Amygdala (tissue), 56 donors: ENCODE measurements at regions not wholly inside any gene's neighbourhood (a gene's known extent, or its start where the extent isn't known, plus 50 kb on each side); places are given as distances from the start of the nearest gene placed in this dataset.

Source experiments
- DNase-seq, 56 donors: peaks; one replicate each; lab custom pipeline; 2025; lab: John Stamatoyannopoulos, UW

DNA sequence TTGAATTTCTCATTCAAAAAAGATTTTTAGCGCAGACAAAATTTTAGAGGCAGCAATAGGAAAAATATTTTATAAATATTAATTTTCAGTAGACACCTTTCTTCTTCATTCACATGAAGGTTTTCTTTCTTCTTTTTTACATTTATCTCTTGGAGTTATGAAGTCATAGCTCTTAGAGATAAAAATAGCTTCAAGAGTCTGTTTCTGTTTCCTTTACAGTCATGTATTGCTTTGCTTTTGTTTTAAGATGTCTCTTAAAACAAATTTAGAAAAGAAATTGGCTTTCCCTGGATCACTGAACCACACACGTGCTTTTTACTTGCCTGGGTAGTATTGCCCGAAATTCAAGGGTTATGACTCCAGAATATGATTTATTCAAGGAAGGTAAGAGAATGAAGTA lies 369.9 kb upstream of the LRRC7 start:
- DNase-seq, result no peak

GRCh38 chr1:69201716-69202115 lies 366.0 kb upstream of the LRRC7 start:
- DNase-seq, result no peak

GRCh38 chr1:69203166-69203565 lies 364.6 kb upstream of the LRRC7 start:
- no peak for DNase-seq

DNA sequence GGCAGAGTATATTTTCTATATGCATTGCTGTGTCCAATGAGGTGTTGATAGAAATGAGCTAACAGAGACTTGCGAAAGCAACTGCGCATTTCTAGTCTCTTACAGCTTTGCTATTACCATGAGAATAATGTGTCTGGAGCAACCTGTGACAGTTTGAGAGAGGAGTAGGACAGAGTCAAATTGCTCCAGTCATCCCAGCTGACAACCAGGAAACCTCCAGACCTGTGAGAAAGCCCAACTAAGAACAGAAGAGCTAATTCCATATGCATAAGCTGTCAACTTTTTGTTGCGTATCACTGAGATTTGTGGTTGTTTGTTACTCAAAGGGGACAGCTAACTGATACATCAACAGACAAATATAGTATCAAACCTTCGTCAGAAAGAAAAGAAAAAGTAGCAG lies 354.1 kb upstream of the LRRC7 start:
- DNase-seq, result no peak

DNA sequence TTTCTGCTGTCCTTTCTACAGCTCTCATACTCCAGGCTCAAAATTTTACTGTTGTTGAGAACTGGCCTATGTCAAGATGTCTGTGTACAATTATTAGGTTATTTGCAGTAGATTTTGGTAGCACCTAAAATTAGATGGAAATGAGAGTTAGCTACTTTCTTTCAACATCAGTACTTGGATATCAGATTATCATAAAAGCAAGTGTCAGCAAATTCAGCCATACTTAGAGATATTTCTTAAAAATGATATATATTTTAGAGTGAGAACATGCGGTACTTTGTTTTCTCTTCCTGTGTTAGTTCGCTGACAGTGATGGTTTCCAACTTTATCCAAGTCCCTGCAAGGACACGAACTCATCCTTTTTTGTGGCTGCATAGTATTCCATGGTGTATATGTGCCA lies 351.8 kb upstream of the LRRC7 start:
- no peak for DNase-seq

DNA sequence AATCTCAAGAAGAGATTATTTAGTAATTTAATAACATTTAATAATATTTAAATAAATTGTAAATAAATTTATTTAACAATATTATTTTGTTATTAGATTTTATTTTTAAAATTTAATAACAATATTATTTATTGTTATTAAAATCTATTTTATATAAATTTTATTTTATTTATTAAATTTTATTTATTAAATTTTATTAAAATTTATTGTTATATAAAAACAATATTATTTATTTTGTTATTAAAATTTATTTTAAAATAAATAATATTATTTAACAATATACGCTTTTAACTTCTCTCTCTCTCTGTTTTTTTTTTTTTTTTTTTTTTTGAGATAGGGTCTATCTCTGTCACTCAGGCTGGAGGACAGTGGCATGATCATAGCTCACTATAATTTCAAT lies 347.1 kb upstream of the LRRC7 start:
- no peak for DNase-seq

DNA sequence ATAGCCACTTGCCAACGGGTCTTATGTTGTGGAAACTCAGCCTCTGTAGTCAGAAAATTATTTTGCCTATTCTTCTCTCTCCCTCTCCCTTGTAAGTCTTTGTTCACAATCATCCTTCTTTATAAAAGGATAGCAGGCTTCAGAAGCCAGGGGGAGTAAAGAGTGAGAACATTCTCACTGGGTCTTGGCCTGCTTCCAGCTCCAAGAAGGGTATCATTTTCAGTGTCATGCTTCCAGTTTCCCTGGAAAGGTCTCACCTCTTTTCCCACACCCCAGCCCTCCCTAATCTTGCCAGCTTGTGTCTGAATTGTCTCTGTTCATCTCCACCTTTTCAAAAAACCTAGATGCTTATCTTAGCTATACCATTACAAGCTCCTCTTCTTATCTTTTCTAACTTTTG lies 346.2 kb upstream of the LRRC7 start:
- DNase-seq, result no peak

- DNase-seq, result no peak
These were observed 344.6 kb upstream of the LRRC7 start for GRCh38 chr1:69223156-69223555.

DNA sequence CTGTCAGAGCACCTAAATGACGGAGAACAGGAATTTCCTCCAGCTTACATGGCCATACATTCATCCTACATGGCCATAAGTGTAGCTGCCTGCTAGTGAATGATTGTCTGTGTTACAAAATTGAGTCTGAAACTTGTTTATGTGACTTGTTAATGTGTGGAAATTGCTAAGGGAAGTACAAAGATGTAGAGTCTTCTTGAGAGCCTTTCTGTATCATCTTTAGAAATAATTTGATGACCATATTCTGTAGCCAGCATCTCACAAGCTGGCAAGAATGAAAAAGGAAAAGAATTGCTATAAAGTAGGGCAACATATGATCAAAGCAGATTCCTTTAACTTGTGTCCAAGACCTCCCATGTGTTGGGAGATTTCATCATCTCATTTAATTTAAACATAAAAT lies 339.2 kb upstream of the LRRC7 start:
- DNase-seq, result no peak

- no peak for DNase-seq
These were observed 337.5 kb upstream of the LRRC7 start for GRCh38 chr1:69230208-69230607.

GRCh38 chr1:69233463-69233862 lies 334.3 kb upstream of the LRRC7 start:
- no peak for DNase-seq

- no peak for DNase-seq
These were observed 323.5 kb upstream of the LRRC7 start for GRCh38 chr1:69244211-69244610.

DNA sequence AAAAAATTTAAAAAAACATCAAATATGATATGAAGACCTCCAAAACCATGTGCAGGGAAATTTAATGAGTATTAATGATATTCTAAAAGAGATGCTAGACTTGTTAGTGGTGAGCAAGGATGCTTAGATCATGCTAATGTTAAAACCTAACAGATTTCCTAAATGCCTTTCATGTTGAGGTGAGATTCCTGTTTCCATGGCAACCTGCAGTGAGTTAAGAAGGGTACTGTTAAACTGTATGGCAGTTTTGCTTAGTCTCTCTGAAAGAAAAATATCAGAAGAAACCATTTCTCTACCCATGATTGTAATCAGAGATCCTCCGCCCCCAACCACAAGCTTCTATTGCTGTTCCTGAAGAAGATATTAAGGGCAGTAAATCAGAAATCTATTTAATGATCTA lies 321.6 kb upstream of the LRRC7 start:
- peak in 2 of 56 donors; percentile 1 to 14 for DNase-seq

DNA sequence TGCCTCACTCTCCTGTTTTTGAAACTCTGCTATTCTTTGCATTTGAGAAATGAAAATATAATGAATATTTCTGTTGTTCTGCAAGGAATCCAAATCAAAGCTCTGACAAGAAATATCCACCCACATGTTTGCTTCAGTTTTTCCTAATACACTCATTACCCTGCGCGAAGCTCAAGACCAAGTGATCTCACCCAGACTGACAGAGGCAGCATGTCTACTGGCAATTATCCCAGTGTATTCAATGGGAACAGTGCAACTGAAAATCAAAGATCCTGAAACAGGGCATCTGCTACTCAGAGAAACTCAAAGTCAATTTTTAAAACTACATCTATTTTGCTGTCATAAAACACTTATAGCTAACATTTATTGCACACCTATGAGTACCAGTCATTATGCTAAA lies 321.0 kb upstream of the LRRC7 start:
- DNase-seq, result peak in 4 of 56 donors; percentile 1 to 24 (median 6)

GRCh38 chr1:69252696-69253095 lies 315.0 kb upstream of the LRRC7 start:
- DNase-seq, result no peak

- DNase-seq, result no peak
These were observed 311.7 kb upstream of the LRRC7 start for GRCh38 chr1:69256036-69256435.

DNA sequence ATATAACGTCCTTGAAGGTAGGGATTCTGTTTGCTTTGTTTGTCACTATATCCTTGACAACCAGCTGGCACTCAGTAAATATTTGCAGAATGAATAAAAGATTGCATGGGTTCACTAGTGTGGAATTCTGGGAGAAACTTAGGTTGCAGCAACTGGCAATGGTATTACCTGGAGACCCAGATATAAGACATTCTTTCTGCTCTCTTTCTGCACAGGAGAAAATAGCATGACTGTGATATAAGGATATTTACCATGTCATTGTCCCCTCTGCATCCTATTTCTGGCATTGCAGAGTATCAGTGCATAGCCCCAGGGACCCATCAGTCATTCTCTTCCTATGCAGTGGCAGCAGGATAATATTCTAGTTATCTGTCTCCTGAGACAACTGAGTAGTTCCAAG lies 308.9 kb upstream of the LRRC7 start:
- DNase-seq, result no peak

- peak in 1 of 56 donors; percentile 15 for DNase-seq
These were observed 303.8 kb upstream of the LRRC7 start for GRCh38 chr1:69263921-69264391.

DNA sequence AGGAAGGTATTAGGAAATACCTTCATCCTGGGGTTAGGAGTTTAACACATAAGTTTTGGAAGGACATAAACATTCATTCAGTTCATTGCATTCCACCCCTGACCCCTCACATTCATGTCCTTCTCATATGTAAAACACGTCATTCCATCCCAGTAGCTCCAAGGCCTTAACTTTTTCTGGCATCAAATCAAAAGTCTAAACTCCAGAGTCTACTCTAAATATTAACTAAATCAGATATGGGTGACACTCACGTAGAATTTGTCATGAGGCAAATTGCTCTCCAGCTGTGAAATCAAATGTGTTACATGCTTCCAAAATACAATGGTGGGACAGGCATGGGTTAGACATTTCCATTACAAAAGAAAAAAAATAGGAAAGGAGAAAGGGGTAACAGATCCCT lies 298.2 kb upstream of the LRRC7 start:
- no peak for DNase-seq

- no peak for DNase-seq
These were observed 296.1 kb upstream of the LRRC7 start for GRCh38 chr1:69271587-69272125.

DNA sequence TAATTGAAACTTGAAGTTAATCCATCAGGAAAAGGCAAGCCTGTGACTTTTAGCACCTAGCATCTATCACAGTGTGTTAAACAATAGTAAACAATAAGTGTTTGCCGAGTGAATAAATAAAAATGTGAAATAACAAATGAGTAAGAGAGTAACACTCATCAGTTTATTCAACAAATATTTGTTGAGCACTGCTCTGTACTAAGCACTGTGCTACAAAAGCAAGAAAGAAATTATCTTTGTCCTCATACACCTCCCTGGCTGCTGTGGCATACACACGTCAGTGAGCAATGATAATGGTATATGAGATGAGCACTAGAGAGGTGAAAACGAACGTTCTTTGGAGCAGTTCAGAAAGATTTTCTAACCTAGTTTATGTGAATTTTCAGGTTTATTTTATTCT lies 295.0 kb upstream of the LRRC7 start:
- DNase-seq, result no peak

DNA sequence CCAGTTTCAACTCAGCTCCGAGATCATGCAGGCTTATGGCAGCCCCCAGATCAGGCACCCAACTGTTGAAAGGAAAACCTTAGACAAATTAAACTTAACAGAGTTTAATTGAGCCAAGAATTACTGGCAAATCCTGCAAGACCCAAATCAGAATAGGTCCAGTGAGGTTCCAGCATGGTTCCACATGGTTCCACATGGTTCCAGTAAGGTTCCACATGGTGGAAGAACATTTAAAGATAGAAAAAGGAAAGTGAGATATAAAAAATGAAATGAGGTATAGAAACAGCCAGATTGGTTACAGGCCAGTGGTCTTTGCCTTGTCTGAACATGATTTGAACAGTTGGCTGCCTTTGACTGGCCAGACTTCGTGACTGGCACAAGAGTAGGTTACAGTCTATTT lies 288.8 kb upstream of the LRRC7 start:
- no peak for DNase-seq

- DNase-seq, result no peak
These were observed 284.2 kb upstream of the LRRC7 start for GRCh38 chr1:69283516-69283915.
